ENCODE measurements at regions not wholly inside any gene's neighbourhood (a gene's known extent, or its start where the extent isn't known, plus 50 kb on each side); places are given as distances from the start of the nearest gene placed in this dataset.

GRCh38 chr16:60452646-60453045, 1583.6 kb downstream of the CDH8 start:
- TF ChIP-seq POLR2A (IDR thresholded peaks at IDR 0.05) (no peak), CTCF (IDR thresholded peaks at IDR 0.05 in 4 of 5, conservative IDR thresholded peaks at IDR 0.05 in 1 of 5) (no peak)
